HK-2 (cell line): ENCODE measurements at regions not wholly inside any gene's neighbourhood (a gene's known extent, or its start where the extent isn't known, plus 50 kb on each side); places are given as distances from the start of the nearest gene placed in this dataset.

ENCODE experiments used
- DNase-seq: peaks from one replicate; pipeline ENCODE4 v3.0.0-alpha.2; 2018; ENCODE audit not compliant: unreplicated experiment

DNA sequence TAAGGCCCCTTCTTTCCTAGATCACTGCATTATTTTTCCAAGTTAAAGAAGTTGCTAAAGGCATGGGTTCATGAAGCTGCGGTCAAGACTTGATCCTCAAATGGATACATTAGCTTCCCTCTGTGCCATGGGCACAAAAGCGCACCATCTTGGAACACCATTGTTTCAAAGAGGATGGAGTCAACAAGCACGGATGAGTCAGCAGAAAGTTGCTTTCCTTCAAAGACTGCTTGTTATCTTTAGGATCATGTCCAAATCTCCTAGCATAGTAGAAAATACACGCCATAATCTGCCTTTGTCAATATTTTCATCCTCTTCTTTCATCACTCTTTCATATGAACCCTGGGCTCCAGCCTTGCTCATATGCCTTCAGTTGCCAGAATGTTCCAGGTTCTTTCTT is 226.8 kb upstream of the GATB start:
- no peak for DNase-seq

DNA sequence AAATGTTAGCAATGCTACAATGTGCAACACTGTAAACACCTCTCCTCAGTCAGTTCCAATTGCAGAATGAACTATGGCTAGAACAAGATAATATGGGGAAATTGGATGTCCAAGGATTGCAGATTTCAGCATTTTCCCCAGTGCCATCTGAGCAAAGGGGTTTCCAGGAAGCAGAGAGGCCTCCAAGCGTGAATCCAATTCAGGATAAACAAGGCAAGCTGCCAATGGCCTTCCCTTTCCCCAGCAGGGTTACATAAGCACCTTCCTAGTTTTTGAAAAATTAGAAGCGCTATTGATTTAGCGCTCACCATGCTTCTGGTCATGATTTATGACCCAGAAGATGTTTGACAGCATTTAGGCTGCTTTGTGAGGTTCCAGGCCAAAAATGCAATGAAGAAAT is 223.0 kb upstream of the GATB start:
- no peak for DNase-seq

DNA sequence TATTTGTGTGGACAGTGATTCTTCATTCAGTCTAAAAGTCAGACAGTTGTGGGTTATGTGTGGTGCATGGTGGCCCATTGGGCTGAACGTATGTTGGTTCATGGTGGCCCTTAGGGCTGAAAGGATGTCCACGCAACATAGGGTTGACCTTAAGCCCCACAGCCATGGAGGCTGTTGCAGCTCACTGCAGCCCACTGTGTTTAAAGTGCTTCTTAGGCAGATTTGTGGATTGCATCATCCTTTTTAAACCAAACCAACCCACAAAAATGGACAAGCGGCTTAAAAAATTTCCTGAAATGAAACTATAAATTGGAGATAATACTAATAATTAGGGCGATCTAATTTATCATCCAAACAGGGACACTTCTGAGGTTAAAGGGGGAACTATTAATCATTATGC is 219.0 kb upstream of the GATB start:
- DNase-seq = no peak

DNA sequence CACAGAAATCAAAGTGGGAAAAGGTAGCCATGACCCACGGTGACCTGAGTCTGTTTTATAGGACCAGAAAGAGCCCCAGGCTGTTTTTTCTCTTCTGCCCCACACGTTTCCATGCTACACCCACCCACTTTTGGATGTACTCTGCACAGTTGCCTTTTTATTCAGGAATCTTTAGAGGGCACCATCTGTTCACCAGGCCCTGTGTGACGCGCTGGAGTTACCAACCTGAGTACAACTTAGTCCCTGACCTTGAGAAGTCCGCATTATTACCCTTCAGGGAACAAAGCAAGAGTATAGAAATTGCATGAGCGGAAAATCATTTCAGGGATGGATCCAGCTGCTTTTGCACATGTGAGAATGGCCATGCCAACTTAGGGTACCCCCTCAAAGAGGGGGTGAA is 207.8 kb upstream of the GATB start:
- DNase-seq = no peak

DNA sequence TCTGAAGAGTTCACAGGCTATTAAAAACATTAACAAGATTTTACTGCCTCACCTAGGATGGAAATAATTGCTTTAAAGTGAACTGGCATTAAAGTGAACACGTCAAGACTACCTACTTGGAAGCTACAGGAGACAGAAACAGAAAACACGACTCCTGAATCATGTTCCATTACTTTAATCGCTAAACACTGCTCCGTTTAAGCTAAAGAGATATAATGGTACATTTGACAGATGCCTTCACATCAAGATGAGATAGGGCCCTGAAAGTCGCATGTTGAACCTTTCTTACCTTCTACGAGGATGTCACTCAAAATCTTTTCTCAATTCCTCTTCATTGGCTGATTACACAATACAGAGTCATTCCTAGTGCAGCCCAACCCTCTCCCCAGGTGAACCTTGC is 206.3 kb upstream of the GATB start:
- no peak for DNase-seq

DNA sequence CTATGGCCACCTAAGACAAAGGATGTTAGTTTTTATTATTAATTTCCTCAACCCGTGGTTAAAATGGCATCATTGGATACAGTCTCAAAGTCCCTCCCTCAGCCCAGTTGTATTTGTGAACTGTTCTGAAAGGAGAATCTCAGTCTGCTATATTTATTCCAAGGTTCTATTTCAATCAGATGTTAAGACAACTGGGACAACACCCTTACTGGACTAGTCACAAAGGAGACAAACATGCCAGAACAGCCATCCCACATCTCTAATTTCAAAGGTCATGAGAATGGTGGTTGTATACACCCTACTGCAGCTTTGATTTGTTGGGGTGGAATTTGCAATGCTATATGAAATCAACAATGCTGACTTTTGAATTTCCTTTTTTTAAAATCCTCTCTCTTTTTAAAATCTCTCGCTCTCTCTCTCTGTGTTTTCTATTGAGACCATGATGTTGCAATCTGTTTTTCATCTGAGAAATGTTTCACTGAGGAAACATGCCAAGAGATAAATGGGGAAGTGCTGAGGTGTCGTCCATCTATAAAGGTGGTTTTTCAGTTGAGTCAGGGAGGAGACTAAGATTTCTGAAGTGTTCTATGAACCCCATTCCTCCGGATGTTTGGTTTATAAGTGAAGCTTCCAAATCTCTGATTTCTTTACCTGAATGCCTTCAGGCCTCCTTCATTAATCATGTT is 201.5 kb upstream of the GATB start:
- DNase-seq = no peak

DNA sequence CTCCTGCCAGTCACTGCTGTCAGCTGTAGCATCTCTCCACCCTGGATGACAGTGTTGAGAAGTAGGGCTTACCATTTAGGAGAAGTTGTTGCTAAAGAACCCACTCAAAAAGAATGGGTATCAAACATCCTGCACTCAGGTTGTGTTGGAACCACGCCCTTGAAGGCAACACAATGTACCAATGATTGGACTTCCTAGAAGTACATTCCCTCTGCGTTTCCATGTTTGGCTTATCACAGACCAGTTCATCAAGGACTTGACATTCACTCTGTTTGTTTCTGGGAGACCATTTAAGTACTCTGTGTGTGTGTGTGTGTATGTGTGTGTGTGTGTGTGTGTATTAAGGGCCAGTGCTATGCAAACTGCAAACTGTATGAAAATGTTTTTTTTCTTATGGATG is 200.6 kb upstream of the GATB start:
- no peak for DNase-seq

DNA sequence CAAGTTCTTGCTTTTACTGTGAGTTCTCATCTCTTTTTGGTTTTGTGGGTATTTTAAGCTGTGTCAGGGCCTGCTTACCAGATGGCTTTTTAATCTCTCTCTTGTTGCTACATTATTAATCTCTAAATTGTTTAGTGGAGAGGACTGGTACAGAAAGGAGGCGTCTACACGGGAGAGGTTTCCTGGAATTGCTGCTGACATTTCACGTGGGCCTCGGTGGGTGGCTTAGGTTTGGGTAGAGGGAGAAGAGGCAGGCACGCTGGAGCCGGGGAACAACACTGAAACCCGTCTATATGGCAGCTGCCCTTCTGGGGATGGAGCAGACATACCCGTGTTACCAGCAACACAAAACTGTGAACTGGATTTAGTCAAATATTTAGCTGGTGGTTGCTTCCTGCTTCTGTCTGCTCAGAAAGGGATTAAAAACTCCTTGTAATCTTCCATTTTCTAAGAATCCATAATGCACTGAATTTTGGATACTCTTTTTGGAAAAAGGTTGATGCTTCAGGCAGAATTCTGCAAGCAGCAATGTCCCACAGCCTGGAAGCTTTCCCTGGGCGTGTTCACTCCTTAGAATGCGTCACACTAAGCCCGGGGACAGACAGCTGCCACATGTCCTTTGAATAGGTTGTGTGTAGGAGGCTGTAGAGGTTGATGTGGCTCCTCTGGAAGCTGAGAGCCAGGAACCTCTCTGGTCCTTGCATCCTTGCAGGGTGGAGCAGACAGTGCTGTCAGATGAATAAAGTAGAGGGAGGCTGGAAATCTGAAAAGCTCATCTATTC is 199.8 kb upstream of the GATB start:
- no peak for DNase-seq

DNA sequence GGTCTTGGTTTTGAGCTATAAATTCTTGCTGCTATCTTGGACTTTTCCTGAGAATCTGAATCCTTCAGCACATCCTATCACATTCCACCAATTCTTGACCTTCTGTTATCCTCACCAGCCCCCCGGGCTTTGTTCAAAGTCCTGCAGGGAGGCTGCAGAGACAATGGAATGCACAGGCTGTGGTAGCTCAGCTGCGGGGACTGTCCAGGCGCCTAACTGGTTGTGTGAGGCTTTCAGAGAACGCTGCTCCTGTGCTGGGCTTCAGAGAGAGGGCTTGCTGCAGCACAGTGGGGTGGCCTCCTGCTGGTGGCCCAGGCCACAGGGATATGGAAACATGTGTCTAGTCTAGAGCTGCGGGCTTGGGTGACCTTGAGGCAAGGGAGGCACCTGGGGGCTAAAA is 196.3 kb upstream of the GATB start:
- DNase-seq = no peak

DNA sequence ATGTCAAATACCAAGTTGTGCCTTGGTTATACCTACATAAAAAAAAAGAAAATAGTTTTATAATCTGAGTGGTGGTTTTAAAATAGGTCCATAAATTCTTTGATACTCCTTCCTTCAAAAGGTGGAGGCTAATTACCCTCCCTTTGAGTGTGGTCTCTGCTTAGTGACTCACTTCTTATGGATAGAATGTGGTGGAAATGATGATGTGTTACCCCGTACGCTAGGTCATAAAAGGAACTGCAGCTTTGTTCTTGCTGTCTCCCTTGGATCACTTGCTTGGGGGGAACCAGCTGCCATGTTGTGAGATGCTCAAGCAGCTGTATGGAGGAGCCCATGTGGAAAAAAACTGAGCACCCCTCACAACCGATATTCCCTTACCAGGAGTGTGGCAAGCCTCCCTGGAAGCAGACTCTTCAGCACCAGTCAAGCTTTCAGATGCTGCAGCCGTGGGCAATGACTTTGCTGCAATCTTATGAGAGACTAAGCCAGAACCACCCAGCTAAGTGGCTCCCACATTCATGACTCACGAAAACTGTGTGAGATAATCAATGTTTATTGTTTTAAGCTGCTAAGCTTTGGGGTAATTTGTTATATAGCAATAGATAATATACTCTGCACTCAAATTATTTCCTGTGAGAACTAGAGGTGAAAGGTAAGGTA is 195.0 kb upstream of the GATB start:
- no peak for DNase-seq

DNA sequence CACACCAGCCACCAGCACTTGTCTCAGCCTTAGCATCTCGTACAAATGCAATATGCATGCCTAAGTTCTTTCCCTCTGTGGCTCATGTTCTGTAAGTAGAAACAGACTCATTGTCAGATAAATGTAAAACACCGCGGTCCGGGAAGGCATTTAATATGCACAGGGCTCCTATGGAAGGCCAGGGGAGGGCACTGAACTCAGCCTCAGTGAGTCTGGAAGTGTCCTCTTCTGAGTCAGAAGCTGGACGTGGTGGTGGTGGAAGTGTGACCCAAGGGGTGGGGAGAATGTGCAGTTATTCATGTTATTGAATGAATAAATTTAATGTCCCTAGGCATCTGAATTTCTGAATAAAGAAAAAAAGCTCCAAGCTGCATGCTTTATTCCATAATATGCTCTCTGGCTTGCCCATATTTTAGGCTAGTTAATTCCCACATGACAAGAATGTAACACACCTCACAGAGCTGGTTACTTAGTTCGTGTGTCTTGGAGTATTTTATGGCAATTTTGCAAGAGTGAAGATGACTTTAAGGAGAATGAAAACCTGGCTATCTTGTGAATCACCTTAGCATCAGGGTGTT is 193.1 kb upstream of the GATB start:
- no peak for DNase-seq

DNA sequence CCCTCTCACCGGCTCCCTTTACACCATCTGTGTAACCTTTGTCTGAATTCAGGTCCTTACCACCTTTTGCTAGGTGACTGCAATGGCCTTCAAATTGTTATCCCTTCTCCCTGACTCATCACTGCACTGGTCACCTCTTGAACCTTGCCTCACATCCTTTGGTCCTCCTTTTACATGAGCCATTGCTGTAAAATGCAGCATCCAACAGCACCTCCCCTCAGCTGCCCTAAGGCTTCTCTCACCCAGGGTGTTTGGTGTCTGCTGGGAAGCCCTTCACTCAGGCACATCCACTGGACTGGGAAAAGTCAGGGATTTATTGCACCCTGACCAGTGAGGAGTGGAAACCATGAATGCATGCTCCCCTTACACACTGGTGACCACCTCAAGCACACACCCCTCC is 192.5 kb upstream of the GATB start:
- DNase-seq = no peak

DNA sequence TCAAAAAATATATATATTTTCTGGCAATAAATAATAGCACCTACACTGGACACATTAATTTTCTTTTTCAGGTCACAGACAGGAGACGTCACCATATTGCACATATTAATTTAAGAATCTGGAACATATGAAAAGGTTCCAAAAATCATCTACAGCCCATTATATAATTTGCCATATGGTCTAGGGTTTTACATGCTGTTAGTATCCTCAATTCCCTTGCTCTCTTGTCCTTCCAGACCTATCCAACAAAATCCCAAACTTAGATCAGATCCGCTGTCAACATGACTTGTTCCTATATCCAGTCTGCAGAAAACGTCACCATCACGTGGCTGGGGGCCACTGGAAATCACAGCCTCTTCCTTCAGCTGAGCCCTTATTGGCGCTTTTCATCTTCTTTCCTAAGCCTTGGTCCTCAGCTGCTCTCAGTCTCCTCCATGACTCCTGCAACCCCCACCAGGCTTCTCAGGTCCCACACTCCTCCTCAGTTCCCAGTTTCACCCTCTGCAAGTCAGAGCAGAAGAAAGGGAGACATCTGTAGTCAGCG is 192.0 kb upstream of the GATB start:
- no peak for DNase-seq

DNA sequence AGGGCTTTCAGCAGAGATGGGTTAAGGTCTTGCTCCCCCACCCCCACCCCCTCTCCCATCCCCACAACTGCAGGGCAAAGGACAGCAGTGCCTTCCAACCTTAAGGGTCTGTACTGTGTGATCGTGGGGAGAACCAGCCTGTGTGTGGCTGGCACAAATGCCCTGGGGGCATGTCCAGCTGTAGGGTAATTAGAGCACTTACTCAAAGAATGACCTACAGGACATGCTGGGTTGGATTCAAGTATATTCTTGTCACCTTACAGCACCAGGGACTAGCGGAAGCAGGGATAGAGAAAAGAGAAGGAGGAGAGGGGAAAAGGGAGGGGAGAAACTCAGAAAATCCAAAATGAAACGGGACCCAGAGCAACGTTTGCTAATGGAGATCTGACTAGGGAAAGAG is 191.3 kb upstream of the GATB start:
- no peak for DNase-seq

DNA sequence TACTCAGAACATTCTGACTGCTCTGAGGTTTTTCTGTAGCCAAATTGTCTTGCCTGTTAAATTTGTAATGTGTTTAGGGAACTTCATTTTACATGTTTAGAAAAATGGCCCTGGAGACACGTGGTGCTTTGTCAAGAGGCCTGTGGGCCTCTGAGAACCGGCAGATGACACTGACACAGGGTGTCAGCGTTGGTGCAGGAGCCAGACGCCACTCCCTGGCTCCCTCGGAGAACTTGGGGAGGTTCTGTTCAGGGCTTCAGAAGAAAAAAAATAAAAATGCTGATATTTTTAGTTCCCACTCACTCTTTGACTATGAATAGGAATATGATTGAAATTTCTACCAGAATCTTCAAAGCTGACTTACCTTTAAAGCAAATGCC is 190.9 kb upstream of the GATB start:
- no peak for DNase-seq

DNA sequence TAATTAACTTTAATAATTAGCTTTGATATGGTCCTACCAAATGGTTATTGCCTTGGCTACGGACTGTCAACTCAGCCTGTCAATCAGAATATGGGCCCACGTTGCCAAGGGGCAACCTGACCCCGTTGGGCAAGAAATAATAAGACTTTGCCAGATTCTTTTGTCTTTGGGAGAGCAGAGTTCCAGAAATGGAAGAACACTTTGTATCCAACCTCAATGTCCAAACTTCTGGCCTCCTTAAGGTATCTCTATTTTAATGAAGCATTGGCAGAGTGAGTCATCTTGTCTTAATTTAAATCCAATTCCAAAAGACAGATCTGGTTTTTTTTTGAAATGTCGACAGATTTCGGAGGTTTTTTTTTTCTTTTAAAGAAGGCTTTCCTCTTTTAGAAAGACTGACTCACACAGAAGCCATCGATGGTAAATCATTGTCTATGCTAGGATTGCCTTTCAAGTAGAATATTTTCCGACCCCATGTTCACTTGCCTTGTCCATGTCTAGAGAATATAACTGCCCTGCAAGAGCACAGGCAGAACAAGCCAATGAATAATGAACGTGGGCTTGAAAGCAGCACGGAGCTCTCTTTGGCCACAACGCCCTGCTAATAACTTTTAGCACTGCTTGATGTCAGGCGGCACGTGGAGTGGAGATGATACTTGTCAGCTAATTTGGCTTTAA is 190.3 kb upstream of the GATB start:
- no peak for DNase-seq

DNA sequence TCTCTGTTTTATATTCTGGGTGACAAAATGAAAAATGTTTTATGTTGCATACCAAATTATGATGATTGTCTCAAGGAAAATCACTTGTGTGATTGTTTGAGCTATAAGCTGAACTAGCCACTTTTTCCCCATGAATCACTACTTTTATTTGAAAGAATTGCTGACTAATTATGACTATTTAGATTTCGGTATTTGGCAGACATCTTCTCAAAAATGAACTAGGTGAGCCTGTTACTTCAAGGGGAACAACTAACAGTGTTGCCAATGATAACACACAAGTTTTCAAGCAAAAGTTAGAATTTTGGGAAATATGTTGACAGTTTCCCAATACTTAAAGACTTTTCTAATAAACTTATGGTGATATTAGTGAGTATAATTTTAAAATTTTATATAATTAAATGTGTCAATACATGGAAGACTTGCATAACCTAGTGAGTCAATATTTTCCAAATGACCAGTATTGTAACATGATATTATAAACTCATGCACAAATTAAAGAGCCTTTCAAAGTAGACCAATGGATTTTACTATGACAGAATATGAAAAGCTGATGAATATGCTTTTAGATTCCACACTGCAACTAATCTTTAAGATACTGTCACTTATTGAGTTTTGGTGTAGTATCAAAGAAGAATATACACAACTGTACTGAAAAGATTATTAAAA is 187.7 kb upstream of the GATB start:
- DNase-seq = no peak

DNA sequence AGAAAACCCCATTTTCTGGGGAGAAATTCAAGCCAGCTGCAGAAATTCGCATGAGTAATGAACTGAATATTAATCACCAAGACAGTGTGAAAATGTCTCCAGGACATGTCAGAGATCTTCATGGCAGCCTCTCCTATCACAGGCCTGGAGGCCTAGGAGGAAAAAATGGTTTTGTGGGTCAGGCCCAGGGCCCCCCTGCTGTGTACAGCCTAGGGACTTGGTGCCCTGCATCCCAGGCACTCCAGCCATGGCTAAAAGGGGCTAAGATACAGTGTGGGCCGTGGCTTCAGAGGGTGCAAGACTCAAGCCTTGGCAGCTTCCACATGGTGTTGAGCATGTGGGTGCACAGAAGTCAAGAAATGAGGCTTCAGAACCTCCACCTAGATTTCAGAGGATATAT is 185.9 kb upstream of the GATB start:
- no peak for DNase-seq

DNA sequence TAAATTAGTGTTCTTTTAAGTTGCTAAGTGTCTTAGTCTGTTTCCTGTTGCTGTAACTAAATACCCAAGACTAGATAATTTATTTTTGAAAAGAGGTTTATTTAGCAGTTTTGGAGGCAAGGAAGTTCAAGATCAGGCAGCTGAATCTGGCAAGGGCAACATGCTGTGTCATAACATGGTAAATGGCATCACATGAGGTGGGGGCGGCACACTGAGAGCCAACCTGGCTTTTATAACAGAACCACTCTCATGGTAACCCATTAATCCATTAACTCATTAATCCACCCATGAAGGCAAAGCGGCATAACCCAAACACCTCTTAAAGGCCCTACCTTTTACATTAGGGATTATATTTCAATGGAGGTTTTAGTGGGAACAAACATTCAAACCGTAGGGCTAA is 182.2 kb upstream of the GATB start:
- DNase-seq = no peak

DNA sequence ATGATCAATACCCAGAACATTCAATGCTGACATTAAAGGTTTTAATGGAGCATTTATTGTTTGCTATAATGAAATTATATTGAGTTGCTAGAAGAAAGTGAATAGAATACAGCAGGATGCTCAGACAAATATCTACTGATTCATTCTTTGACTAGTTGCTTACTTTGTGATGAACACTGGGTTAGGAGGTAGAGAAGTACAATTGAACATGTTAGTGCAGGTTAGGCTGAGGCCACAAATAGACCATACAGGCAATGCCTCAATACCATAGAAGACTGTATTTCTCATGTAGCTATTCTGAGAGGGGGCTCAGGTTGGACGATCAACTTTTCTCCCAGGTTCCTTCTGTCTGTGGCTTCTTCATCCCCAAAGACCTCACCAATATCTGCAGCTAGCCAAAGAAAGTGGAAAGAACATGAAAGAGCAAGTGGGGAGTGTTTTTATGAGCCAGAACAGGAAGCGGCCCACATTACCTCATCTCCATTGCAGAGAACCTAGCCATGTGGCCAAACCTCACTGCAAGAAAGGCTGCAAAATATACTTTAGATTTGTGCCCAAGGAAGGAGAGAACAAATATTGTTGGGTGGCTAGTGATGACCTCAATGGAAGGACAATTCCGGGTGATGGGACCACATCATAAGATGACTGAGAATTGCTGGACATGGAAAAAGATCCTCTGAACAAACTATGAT is 180.3 kb upstream of the GATB start:
- DNase-seq = no peak

DNA sequence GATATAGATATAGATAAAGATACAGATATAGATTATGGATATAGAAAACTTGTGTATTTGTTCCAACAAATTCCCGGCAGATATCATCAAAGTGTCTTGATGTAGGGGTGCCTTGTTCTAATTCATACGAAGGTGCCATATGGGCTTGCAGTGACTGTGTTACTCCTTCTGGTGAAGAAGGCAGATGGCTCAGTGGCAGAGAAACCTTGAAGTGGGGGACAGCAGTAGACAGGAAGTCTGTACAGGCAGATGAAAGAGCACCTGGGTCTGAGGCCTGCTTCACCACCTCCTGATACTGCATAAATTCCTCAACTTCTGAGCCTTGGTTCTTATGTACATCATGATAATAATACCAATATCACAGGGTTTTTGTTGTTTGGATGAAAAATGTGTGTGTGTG is 179.5 kb upstream of the GATB start:
- DNase-seq = no peak
